GM12878 (cell line): ENCODE measurements at regions not wholly inside any gene's neighbourhood (a gene's known extent, or its start where the extent isn't known, plus 50 kb on each side); places are given as distances from the start of the nearest gene placed in this dataset.

ENCODE experiments used
- ATAC-seq: fragments of 200-7000 bp; cut with Tn5 transposase; 3 replicates; pipeline ENCODE4 v1.9.1; 2020; ENCODE audit warnings: mild to moderate bottlenecking, moderate library complexity
- BruUV-seq: library from RNA; stranded (reverse); fragments of 400-500 nt; replicated peaks from 2 replicates; lab custom pipeline; 2021; lab: Mats Ljungman, UMichigan
- CTCF ChIA-PET: fragments of 300-600 bp; sonication (Branson Sonifier 250); formaldehyde crosslinking; extraction: SDS; loops from one replicate; lab custom pipeline; 2021; ENCODE audit warnings: inconsistent platforms; lab: Yijun Ruan, JAX
- POLR2A ChIA-PET: fragments of 350-600 bp; formaldehyde crosslinking; extraction: SDS; loops from one replicate; lab custom pipeline; 2021; ENCODE audit warnings: inconsistent platforms; lab: Charles Lee
- RAD21 ChIA-PET: fragments of 300-600 bp; sonication (Branson Sonifier 250); formaldehyde crosslinking; loops from one replicate; lab custom pipeline; 2023; ENCODE audit warnings: antibody characterized with exemption; ENCODE audit not compliant: unreplicated experiment; lab: Charles Lee
- SMC1A ChIA-PET: fragments of 300-600 bp; sonication (Branson Sonifier 250); formaldehyde crosslinking; loops from one replicate; lab custom pipeline; 2023; ENCODE audit not compliant: unreplicated experiment, uncharacterized antibody; lab: Charles Lee
- DNase-seq: peaks from one replicate; pipeline ENCODE4 v3.0.0-alpha.2; 2011; ENCODE audit warnings: low read depth, low spot score
- FAIRE-seq: peaks from 3 replicates; lab custom pipeline; 2011; peaks lifted over from hg19 to GRCh38; lab: Jason Lieb, UNC
- H2AFZ ChIP-seq: 2 replicates; pipeline ENCODE4 v1.6.0; 2011; ENCODE audit warnings: low read depth, low read length, control low read depth; ENCODE audit not compliant: control insufficient read depth
- H3K27ac ChIP-seq: 2 replicates; pipeline ENCODE4 v1.5.1; 2011; ENCODE audit warnings: control low read depth; ENCODE audit not compliant: control insufficient read depth, insufficient read depth
- H3K27me3 ChIP-seq, 2 experiments: replicated peaks in 1 of 2; 2 replicates each; pipeline versions ENCODE4 v1.6.0 to v1.6.1; 2011; ENCODE audit warnings: low read length in 1 of 2; ENCODE audit not compliant: control insufficient read depth in 2 of 2, insufficient read depth in 2 of 2
- H3K36me3 ChIP-seq, 2 experiments: 2 replicates each; pipeline ENCODE4 v1.5.1; 2011; ENCODE audit warnings: low read length in 1 of 2; ENCODE audit not compliant: control insufficient read depth in 2 of 2, insufficient read depth in 2 of 2
- H3K4me1 ChIP-seq: 2 replicates; pipeline ENCODE4 v1.6.1; 2011; ENCODE audit warnings: mild to moderate bottlenecking, low read length, moderate library complexity, mixed read lengths; ENCODE audit not compliant: control insufficient read depth, insufficient read depth
- H3K4me2 ChIP-seq: 2 replicates; pipeline ENCODE4 v1.6.0; 2011; ENCODE audit warnings: control low read depth; ENCODE audit not compliant: control insufficient read depth, insufficient read depth
- H3K4me3 ChIP-seq: fragments of 200-600 bp; sonication (generic); 2 replicates; pipeline ENCODE4 v1.5.1; 2016
- H3K79me2 ChIP-seq: 2 replicates; pipeline ENCODE4 v1.6.0; 2011; ENCODE audit warnings: low read length; ENCODE audit not compliant: control insufficient read depth, insufficient read depth
- H3K9ac ChIP-seq: 2 replicates; pipeline ENCODE4 v1.8.0; 2011; ENCODE audit warnings: low read length, control low read depth, mixed read lengths; ENCODE audit not compliant: control insufficient read depth, insufficient read depth
- H3K9me3 ChIP-seq: replicated peaks from 3 replicates; pipeline ENCODE4 v1.5.1; 2011; ENCODE audit warnings: mild to moderate bottlenecking, low read length; ENCODE audit not compliant: control insufficient read depth, insufficient read depth
- H4K20me1 ChIP-seq: 2 replicates; pipeline ENCODE4 v1.6.0; 2011; ENCODE audit not compliant: control insufficient read depth, insufficient read depth
- ASH2L ChIP-seq: fragments of 300-600, 200-600 bp; sonication (generic); IDR thresholded peaks from 2 replicates; pipeline ENCODE4 v1.6.1; 2017; ENCODE audit warnings: low read depth, mild to moderate bottlenecking, borderline replicate concordance
- CBFB ChIP-seq: IDR thresholded peaks from 2 replicates; pipeline ENCODE4 v1.6.1; 2016; ENCODE audit warnings: antibody characterized with exemption, low read depth
- EED ChIP-seq: sonication (generic); IDR thresholded peaks from 2 replicates; pipeline ENCODE4 v1.6.1; 2016; ENCODE audit warnings: antibody characterized with exemption, low read depth
- GABPA ChIP-seq: IDR thresholded peaks from 2 replicates; pipeline ENCODE4 v1.6.1; 2014; ENCODE audit warnings: antibody characterized with exemption, low read depth, mild to moderate bottlenecking, inconsistent platforms
- RAD51 ChIP-seq: fragments of 450-650 bp; IDR thresholded peaks from 2 replicates; pipeline ENCODE4 v1.6.1; 2016; ENCODE audit warnings: moderate library complexity, mild to moderate bottlenecking, inconsistent platforms
- TAF1 ChIP-seq: IDR thresholded peaks from 2 replicates; pipeline ENCODE4 v1.6.1; 2011; ENCODE audit warnings: mild to moderate bottlenecking, low read depth, low read length, borderline replicate concordance
- ZNF217 ChIP-seq: fragments of 450-650 bp; IDR thresholded peaks from 2 replicates; pipeline ENCODE4 v1.6.1; 2017; ENCODE audit warnings: antibody characterized with exemption, mild to moderate bottlenecking
- ZSCAN29 ChIP-seq: fragments of 450-650 bp; IDR thresholded peaks from 2 replicates; pipeline ENCODE4 v1.6.1; 2017; ENCODE audit warnings: mild to moderate bottlenecking, moderate library complexity
- ZZZ3 ChIP-seq: IDR thresholded peaks from 2 replicates; pipeline ENCODE4 v1.6.1; 2011; ENCODE audit warnings: low read depth; ENCODE audit not compliant: control insufficient read depth, insufficient read length
- WGBS: methylation state at CpG from one replicate; pipeline ENCODE4 v1.1.6; 2016; ENCODE audit warnings: low lambda C conversion rate; ENCODE audit not compliant: insufficient replicate concordance, insufficient coverage; ENCODE audit errors: missing lambda C conversion rate; 5-methylcytosine and 5-hydroxymethylcytosine counted together
- in situ Hi-C: fragments of 300-500 bp; cut with MboI; formaldehyde crosslinking; loops from 9 replicates; pipeline ENCODE4 v1.14.3; 2018; ENCODE audit warnings: mixed read lengths
- intact Hi-C: fragments of 100-400 bp; cut with micrococcal nuclease; formaldehyde crosslinking; loops from one replicate; pipeline ENCODE4 v1.14.2; 2022; ENCODE audit not compliant: unreplicated experiment
- TF ChIP-seq, protein P1 (sequence below): IDR thresholded peaks from 2 replicates; pipeline ENCODE4 v1.6.1; 2012; ENCODE audit warnings: low read length, inconsistent platforms
- TF ChIP-seq, protein P2 (sequence below): IDR thresholded peaks from 2 replicates; pipeline ENCODE4 v1.6.1; 2011; ENCODE audit warnings: mild to moderate bottlenecking, low read depth, low read length, moderate library complexity; ENCODE audit not compliant: insufficient replicate concordance

DNA sequence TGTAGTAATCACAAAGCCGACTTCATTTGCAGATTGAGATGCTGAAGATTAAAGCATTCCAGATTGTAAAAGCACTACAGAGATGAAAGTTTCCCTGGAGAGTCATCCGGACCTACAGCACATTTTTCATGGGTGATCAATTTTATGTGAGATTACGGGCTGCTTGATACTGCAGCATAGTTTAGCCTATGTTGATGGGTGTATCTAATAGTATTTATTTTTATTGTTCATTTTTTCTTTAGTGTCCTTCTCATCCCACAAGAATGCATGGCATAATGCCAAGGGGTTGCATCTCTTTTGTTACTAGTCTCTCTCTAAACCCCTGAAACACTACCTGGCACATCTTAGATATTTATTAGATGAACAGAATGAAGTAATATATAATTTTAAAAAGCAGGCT is 240.4 kb downstream of the MBD2 start:
- RAD21 ChIA-PET: no interaction called here
- Histone ChIP-seq H3K4me3 (no peak overlapping the region), H3K79me2 (no peaks in the 10 kb centered on the region), H3K4me2 (no peak overlapping the region), H3K4me1 (no peaks in the 10 kb centered on the region), H3K36me3 (no peaks in the 10 kb centered on the region), H2AFZ (no peak overlapping the region), H3K27me3 (no peaks in the 10 kb centered on the region), H3K9ac (no peak overlapping the region), H3K9me3 (no peaks in the 10 kb centered on the region), H4K20me1 (no peaks in the 10 kb centered on the region), H3K27ac (no peak overlapping the region)
- in situ Hi-C loops (no loop called here), intact Hi-C loops (no loop called here)
- DNase-seq (no peak), ATAC-seq (no peak), FAIRE-seq (no peak)
- CTCF ChIA-PET: no interaction called here
- no TSS peak for BruUV-seq
- POLR2A ChIA-PET: no interaction called here
- 24% methylated on average over 3 of the region's 3 CpGs for WGBS
- SMC1A ChIA-PET: no interaction called here
- no peak for TF ChIP-seq RAD51
- TF ChIP-seq, protein P1, sequence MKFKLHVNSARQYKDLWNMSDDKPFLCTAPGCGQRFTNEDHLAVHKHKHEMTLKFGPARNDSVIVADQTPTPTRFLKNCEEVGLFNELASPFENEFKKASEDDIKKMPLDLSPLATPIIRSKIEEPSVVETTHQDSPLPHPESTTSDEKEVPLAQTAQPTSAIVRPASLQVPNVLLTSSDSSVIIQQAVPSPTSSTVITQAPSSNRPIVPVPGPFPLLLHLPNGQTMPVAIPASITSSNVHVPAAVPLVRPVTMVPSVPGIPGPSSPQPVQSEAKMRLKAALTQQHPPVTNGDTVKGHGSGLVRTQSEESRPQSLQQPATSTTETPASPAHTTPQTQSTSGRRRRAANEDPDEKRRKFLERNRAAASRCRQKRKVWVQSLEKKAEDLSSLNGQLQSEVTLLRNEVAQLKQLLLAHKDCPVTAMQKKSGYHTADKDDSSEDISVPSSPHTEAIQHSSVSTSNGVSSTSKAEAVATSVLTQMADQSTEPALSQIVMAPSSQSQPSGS: no peak
- TF ChIP-seq CBFB: no peak
- TF ChIP-seq ZZZ3: no peak
- TF ChIP-seq, protein P2, sequence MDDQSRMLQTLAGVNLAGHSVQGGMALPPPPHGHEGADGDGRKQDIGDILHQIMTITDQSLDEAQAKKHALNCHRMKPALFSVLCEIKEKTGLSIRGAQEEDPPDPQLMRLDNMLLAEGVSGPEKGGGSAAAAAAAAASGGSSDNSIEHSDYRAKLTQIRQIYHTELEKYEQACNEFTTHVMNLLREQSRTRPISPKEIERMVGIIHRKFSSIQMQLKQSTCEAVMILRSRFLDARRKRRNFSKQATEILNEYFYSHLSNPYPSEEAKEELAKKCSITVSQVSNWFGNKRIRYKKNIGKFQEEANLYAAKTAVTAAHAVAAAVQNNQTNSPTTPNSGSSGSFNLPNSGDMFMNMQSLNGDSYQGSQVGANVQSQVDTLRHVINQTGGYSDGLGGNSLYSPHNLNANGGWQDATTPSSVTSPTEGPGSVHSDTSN: no peak
- no peak for TF ChIP-seq ASH2L
- TF ChIP-seq ZSCAN29: no peak
- no peak for TF ChIP-seq TAF1
- no peak for TF ChIP-seq ZNF217
- no peak for TF ChIP-seq EED
- no peak for TF ChIP-seq GABPA
